ENCODE measurements at regions not wholly inside any gene's neighbourhood (a gene's known extent, or its start where the extent isn't known, plus 50 kb on each side); places are given as distances from the start of the nearest gene placed in this dataset.

GRCh38 chr13:70297189-70297616 is 189.0 kb upstream of the KLHL1 start:
- no peak overlapping the region for H3K4me3 ChIP-seq (ENCODE audit: low read depth, low read length)
- in situ Hi-C loops (cut with HindIII; ENCODE audit: low sequenced_read_pairs): no loop called here
- no peak for DNase-seq (ENCODE audit: low read depth)
- TF ChIP-seq CTCF (IDR thresholded peaks at IDR 0.05; ENCODE audit: low read depth, low read length, missing control alignments): no peak

- DNase-seq (ENCODE audit: low read depth): no peak
- no peak for TF ChIP-seq CTCF (IDR thresholded peaks at IDR 0.05; ENCODE audit: low read depth, low read length, missing control alignments)
- no peak overlapping the region for H3K4me3 ChIP-seq (ENCODE audit: low read depth, low read length)
- in situ Hi-C loops (cut with HindIII; ENCODE audit: low sequenced_read_pairs): no loop called here
Observed at GRCh38 chr13:70284371-70284770, 176.1 kb upstream of the KLHL1 start.

DNA sequence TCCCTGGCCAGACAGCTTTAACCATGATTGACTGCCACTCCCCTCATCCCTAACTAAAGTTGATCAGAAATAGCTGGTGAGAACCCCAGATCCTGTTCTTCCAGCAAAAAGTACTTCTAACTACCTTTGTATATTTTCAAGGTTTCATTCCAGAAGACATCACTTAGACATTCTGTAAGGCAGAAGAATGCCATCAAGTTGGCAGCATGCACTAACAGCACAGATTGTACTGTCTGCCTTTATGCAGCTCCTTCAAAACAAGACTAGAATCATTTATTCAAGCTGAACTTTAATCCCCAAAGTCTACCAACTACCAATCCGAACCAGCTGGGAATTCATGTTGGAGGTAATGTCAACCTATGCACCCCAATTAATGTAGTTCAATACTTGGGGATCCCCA is 167.6 kb upstream of the KLHL1 start:
- H3K4me3 ChIP-seq (ENCODE audit: low read depth, low read length): no peak overlapping the region
- no peak for TF ChIP-seq CTCF (IDR thresholded peaks at IDR 0.05; ENCODE audit: low read depth, low read length, missing control alignments)
- in situ Hi-C loops (cut with HindIII; ENCODE audit: low sequenced_read_pairs): no loop called here
- no peak for DNase-seq (ENCODE audit: low read depth)

DNA sequence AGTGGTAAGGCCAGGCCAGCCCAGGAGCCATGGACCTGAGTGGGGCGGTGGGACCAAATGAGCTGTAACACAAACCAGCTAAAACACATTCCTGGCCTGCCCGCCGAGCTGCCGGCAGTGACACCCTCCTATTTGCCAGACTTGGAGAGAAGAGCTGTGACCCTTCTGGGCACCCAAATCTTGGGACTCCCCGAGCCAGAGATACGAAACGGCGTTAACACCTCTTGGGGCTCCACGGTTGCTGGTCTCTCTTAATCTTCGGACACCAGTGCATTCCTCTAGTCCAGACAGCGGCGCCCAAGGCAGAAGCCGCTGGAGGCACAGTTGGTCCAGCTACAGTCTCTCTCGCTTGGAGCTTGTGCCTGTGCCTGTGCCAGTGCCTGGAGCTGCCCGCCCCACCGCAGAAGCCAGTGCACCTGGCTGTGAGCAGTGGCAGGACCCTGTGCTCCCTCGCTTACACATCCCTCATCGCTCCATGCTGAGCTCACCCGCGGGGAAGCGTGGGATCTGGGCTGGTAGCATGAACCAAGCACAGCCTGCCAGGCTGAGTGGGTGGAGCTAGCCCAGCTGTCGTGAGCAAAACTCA is 147.2 kb upstream of the KLHL1 start:
- H3K4me3 ChIP-seq (ENCODE audit: low read depth, low read length): no peak overlapping the region
- no peak for DNase-seq (ENCODE audit: low read depth)
- in situ Hi-C loops (cut with HindIII; ENCODE audit: low sequenced_read_pairs): no loop called here
- no peak for TF ChIP-seq CTCF (IDR thresholded peaks at IDR 0.05; ENCODE audit: low read depth, low read length, missing control alignments)

- no peak overlapping the region for H3K4me3 ChIP-seq (ENCODE audit: low read depth, low read length)
- DNase-seq (ENCODE audit: low read depth): peak; percentile 53
- no peak for TF ChIP-seq CTCF (IDR thresholded peaks at IDR 0.05; ENCODE audit: low read depth, low read length, missing control alignments)
- in situ Hi-C loops (cut with HindIII; ENCODE audit: low sequenced_read_pairs): no loop called here
Observed at GRCh38 chr13:70253834-70254233, 145.6 kb upstream of the KLHL1 start.

- in situ Hi-C loops (cut with HindIII; ENCODE audit: low sequenced_read_pairs): no loop called here
- no peak for DNase-seq (ENCODE audit: low read depth)
- no peak for TF ChIP-seq CTCF (IDR thresholded peaks at IDR 0.05; ENCODE audit: low read depth, low read length, missing control alignments)
- no peak overlapping the region for H3K4me3 ChIP-seq (ENCODE audit: low read depth, low read length)
Observed at GRCh38 chr13:70253411-70253810, 145.2 kb upstream of the KLHL1 start.

Data from astrocyte of the cerebellum (primary cell).